GM18868 (cell line): ENCODE measurements at regions not wholly inside any gene's neighbourhood (a gene's known extent, or its start where the extent isn't known, plus 50 kb on each side); places are given as distances from the start of the nearest gene placed in this dataset.

Experiments used
- ATAC-seq: cut with Tn5 transposase; IDR thresholded peaks from one replicate; pipeline ENCODE4 v1.9.1; 2021; ENCODE audit warnings: mild to moderate bottlenecking, moderate library complexity; ENCODE audit not compliant: unreplicated experiment

- no peak for ATAC-seq
These were observed 366.3 kb upstream of the TFPI start for GRCh38 chr2:187920511-187920910.

DNA sequence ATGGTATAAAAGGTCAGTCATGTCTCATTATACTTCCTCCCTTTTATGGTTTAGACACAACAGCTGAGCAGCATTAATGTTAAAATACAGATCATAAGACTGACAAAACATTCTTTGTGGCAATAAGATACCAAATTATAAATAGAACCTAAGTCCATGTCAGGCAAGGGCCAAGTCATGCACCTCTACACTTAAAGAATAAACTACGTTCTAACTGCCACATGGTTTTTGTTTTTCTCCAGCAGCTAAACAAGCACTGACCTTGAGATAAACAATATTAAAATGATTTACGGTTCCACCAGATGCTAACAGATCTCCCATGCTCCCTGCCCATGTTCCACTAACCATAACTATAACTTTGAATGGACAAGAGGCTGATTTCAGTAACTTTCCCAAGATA lies 368.6 kb upstream of the TFPI start:
- no peak for ATAC-seq

DNA sequence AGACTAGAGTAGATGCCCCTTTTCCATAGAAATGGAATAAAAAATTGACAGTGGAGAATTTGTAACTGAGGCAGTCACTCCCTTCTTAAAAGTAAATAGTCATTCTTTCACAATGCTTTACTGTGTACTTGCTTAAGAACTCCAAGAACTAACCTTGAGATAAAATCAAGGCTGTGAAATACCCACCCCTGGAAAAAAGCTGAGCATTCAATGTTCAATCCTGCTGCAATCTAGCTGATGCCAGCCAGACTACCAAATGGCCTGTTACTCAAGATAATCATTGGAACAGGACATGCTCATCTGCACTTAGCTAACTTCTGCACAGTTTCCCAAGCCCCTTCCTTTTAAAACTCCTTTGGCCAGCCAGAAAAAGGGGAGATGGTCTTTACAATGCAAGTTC lies 367.4 kb upstream of the GULP1 start:
- no peak for ATAC-seq

DNA sequence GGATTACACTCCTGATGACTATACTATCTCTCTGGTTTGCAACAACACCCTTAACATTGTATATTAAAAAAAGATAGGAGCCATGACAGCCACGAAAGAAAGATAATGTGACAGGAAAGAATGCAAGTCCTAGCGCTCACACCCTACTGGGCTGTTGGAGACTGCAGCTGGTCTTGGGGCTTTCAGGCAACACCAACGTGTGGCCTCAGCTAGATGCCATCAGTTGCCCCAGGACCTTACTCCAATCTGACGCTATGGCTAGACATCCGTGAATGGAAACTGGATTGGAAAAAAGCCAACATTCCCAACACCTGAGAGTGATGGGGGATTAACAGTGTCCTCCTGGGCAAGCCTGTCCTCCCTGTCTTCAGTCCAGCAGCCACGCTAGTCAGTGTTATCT lies 357.4 kb upstream of the GULP1 start:
- no peak for ATAC-seq

- no peak for ATAC-seq
These were observed 357.0 kb upstream of the GULP1 start for GRCh38 chr2:187934692-187935091.

DNA sequence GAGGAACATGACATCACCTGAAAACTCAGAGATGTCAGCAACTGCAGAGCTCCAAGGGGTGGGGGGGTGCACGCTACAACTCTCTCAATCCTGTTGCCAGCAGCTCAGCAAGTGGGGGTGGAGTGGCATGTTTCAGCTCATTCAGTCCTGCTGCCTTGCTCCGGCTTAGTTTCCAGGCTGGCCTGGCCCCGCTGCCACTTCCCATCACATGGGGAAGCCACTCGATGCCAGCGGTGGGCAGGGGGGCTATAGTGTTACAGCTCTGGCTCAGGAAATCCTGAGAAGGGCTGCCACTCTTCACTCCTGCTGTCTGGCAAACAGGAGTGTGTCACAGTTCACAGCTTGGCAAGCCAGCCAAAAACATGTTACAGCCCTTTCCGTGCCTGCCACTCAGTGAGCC lies 356.5 kb upstream of the GULP1 start:
- ATAC-seq = no peak

- no peak for ATAC-seq
These were observed 355.4 kb upstream of the GULP1 start for GRCh38 chr2:187936228-187936627.

GRCh38 chr2:187939180-187939579 lies 352.5 kb upstream of the GULP1 start:
- no peak for ATAC-seq

GRCh38 chr2:187942876-187943275 lies 348.8 kb upstream of the GULP1 start:
- ATAC-seq = no peak

- ATAC-seq = no peak
These were observed 347.8 kb upstream of the GULP1 start for GRCh38 chr2:187943772-187944369.

GRCh38 chr2:187949859-187950258 lies 341.8 kb upstream of the GULP1 start:
- no peak for ATAC-seq

- no peak for ATAC-seq
These were observed 340.0 kb upstream of the GULP1 start for GRCh38 chr2:187951470-187952218.

- no peak for ATAC-seq
These were observed 334.7 kb upstream of the GULP1 start for GRCh38 chr2:187956906-187957534.

DNA sequence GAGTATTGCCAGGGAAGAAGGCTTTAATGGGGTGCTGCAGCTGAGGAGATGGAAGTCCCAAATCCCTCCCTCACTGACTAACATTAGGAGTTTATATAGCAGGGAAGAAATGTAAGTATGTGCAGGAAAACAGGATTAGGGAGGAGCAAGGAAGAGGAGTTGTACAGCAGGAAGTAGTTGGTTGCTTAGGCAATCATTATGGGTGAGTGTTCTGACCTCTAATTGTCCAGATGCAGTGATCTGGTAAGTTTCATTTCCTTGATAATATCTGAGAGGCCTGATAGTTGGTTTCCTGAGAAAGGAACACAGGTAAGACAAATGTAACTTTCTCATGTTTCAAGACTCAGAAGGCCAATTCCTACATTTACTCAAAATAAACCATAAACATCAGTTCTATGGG lies 331.9 kb upstream of the GULP1 start:
- no peak for ATAC-seq

DNA sequence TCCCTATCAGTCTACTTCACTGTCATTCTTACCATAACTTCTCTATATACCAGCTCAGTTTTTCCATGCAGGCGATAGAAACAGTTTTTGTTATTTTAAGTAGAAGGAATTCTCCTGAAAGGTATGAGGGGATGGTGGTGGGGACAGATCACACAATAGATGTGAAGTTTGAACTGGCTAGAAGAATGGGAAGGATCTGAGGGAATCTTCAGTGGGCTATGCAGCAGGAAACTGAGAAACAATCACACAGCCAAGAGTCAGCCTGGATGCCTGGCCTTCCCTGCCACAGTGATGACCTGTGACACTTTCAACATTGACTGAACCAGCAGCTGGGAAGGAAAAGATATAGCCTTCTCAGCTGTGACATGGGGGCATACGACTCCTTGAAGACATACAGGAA lies 329.1 kb upstream of the GULP1 start:
- no peak for ATAC-seq

DNA sequence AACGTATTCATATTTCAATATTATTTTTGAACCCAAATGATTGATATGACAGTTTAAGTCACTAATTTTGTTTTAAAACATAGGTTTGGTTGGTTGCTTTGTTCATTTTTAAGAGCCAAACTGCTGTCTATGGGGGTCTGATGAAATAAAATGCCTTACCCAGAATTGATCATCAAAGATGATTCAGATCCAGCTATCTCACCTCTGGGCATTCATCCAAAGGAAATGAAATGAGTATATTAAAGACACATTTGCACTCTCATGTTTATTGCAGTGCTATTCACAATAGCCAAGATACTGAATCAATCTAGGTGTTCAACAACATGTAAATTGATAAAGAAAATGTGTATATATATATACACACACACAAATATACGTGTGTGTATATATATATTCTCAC lies 326.9 kb upstream of the GULP1 start:
- no peak for ATAC-seq

GRCh38 chr2:187966924-187967323 lies 324.8 kb upstream of the GULP1 start:
- ATAC-seq = no peak

DNA sequence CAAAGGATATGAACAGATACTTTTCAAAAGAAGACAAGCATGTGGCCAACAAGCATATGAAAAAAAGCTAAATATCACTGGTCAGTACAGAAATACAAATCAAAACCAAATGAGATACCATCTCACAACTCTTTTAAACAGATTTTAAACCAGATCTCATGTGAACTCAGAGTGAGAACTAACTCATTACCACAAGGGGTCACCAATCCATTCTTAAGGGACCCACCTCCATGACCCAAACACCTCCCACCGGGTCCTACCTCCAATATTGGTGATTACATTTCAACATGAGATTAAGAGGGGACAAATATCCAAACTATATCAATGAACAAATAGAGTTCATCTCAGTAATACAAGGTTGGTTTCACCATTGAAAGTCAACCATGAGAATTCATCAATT lies 319.8 kb upstream of the GULP1 start:
- ATAC-seq = no peak

GRCh38 chr2:187976259-187976985 lies 315.3 kb upstream of the GULP1 start:
- ATAC-seq = no peak

GRCh38 chr2:187976986-187977333 lies 314.7 kb upstream of the GULP1 start:
- no peak for ATAC-seq

DNA sequence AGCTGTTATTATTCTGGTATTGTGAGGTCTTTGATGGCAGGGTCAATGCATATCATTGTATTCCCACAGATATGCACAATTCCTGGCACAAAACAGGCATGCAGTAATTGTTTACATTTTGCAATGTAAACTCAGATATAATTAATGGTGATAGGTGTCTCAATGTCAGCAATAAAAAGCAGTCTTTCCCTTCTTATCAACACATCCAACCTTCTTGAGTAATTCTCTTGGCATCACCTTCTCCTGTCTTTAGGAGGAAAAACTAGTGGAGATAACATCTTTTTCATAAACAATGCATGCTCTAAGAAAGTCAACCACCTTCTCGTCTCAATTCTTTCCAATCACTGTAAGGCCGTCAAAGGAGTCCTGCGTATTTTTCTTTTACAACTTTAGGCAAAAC lies 313.3 kb upstream of the GULP1 start:
- no peak for ATAC-seq

- ATAC-seq = peak; percentile 57
These were observed 309.0 kb upstream of the GULP1 start for GRCh38 chr2:187982668-187983067.
